ENCODE measurements at regions not wholly inside any gene's neighbourhood (a gene's known extent, or its start where the extent isn't known, plus 50 kb on each side); places are given as distances from the start of the nearest gene placed in this dataset.

- H3K4me2 ChIP-seq (ENCODE audit: insufficient read depth, low read length) = no peak overlapping the region
- TF ChIP-seq CTCF (IDR thresholded peaks at IDR 0.05; ENCODE audit: borderline replicate concordance, extremely low read depth, low read length, poor library complexity, severe bottlenecking) = no peak
- TF ChIP-seq EZH2 (IDR thresholded peaks at IDR 0.05; ENCODE audit: borderline replicate concordance, low read depth, low read length, severe bottlenecking) = no peak
- H3K79me2 ChIP-seq (ENCODE audit: insufficient read depth, low read length) = no peaks in the 10 kb centered on the region
- no peaks in the 10 kb centered on the region for H4K20me1 ChIP-seq (ENCODE audit: insufficient read depth, low read length)
- H2AFZ ChIP-seq (ENCODE audit: low read depth, low read length) = no peak overlapping the region
- H3K36me3 ChIP-seq (ENCODE audit: insufficient read depth, low read length) = no peaks in the 10 kb centered on the region
- no peaks in the 10 kb centered on the region for H3K4me1 ChIP-seq (ENCODE audit: insufficient read depth, low read length)
- H3K27me3 ChIP-seq (ENCODE audit: insufficient read depth, low read length, poor library complexity) = no peaks in the 10 kb centered on the region
- H3K9me3 ChIP-seq (ENCODE audit: insufficient read depth, low read length, severe bottlenecking) = no peaks in the 10 kb centered on the region
- H3K4me3 ChIP-seq (ENCODE audit: low read depth in 1 of 2, low read length in 2 of 2) = no peak overlapping the region
- no peak overlapping the region for H3K27ac ChIP-seq (ENCODE audit: low read length)
- DNase-seq (no peak), ATAC-seq (ENCODE audit: insufficient read depth, low read depth) (no peak)
- H3K9ac ChIP-seq (ENCODE audit: low read depth, low read length) = no peak overlapping the region
Measured at GRCh38 chr12:84222841-84223240, 689.8 kb downstream of the SLC6A15 start.

- Histone ChIP-seq H3K4me1 (ENCODE audit: insufficient read depth, low read length) (no peaks in the 10 kb centered on the region), H3K79me2 (ENCODE audit: insufficient read depth, low read length) (no peaks in the 10 kb centered on the region), H3K4me3 (ENCODE audit: low read depth in 1 of 2, low read length in 2 of 2) (no peak overlapping the region), H3K36me3 (ENCODE audit: insufficient read depth, low read length) (no peaks in the 10 kb centered on the region), H2AFZ (ENCODE audit: low read depth, low read length) (no peak overlapping the region), H3K27ac (ENCODE audit: low read length) (no peak overlapping the region), H3K9me3 (ENCODE audit: insufficient read depth, low read length, severe bottlenecking) (no peaks in the 10 kb centered on the region), H3K4me2 (ENCODE audit: insufficient read depth, low read length) (no peak overlapping the region), H3K9ac (ENCODE audit: low read depth, low read length) (no peak overlapping the region), H4K20me1 (ENCODE audit: insufficient read depth, low read length) (no peaks in the 10 kb centered on the region), H3K27me3 (ENCODE audit: insufficient read depth, low read length, poor library complexity) (no peaks in the 10 kb centered on the region)
- no peak for TF ChIP-seq EZH2 (IDR thresholded peaks at IDR 0.05; ENCODE audit: borderline replicate concordance, low read depth, low read length, severe bottlenecking)
- TF ChIP-seq CTCF (IDR thresholded peaks at IDR 0.05; ENCODE audit: borderline replicate concordance, extremely low read depth, low read length, poor library complexity, severe bottlenecking) = no peak
- ATAC-seq (ENCODE audit: insufficient read depth, low read depth) (no peak), DNase-seq (no peak)
Measured at GRCh38 chr12:84218406-84218805, 694.2 kb downstream of the SLC6A15 start.

- Histone ChIP-seq H3K79me2 (ENCODE audit: insufficient read depth, low read length) (no peaks in the 10 kb centered on the region), H3K4me2 (ENCODE audit: insufficient read depth, low read length) (no peak overlapping the region), H3K9ac (ENCODE audit: low read depth, low read length) (no peak overlapping the region), H3K27ac (ENCODE audit: low read length) (no peak overlapping the region), H2AFZ (ENCODE audit: low read depth, low read length) (no peak overlapping the region), H3K9me3 (ENCODE audit: insufficient read depth, low read length, severe bottlenecking) (no peaks in the 10 kb centered on the region), H3K36me3 (ENCODE audit: insufficient read depth, low read length) (no peaks in the 10 kb centered on the region), H3K4me1 (ENCODE audit: insufficient read depth, low read length) (no peaks in the 10 kb centered on the region), H3K4me3 (ENCODE audit: low read depth in 1 of 2, low read length in 2 of 2) (no peak overlapping the region), H3K27me3 (ENCODE audit: insufficient read depth, low read length, poor library complexity) (no peaks in the 10 kb centered on the region), H4K20me1 (ENCODE audit: insufficient read depth, low read length) (no peaks in the 10 kb centered on the region)
- TF ChIP-seq CTCF (IDR thresholded peaks at IDR 0.05; ENCODE audit: borderline replicate concordance, extremely low read depth, low read length, poor library complexity, severe bottlenecking) (no peak), EZH2 (IDR thresholded peaks at IDR 0.05; ENCODE audit: borderline replicate concordance, low read depth, low read length, severe bottlenecking) (no peak)
- ATAC-seq (ENCODE audit: insufficient read depth, low read depth) = no peak
- DNase-seq = no peak
Measured at GRCh38 chr12:84201976-84202375, 710.6 kb downstream of the SLC6A15 start.

All from DND-41 (cell line).